K562 (cell line): ENCODE measurements at regions not wholly inside any gene's neighbourhood (a gene's known extent, or its start where the extent isn't known, plus 50 kb on each side); places are given as distances from the start of the nearest gene placed in this dataset.
A peak's percentile ranks its signal among the peaks of the same experiment; 100 is the strongest.

ENCODE experiments used
- ATAC-seq: fragments of 200-7000 bp; cut with Tn5 transposase; 3 replicates; pipeline ENCODE4 v1.9.1; 2020; ENCODE audit warnings: moderate library complexity
- BruUV-seq: library from RNA; stranded (reverse); fragments of 400-500 nt; replicated peaks from 2 replicates; lab custom pipeline; 2021; lab: Mats Ljungman, UMichigan
- CTCF ChIA-PET: fragments of 300-600 bp; formaldehyde crosslinking; extraction: SDS; loops from one replicate; lab custom pipeline; 2021; ENCODE audit warnings: low intra/inter-chr PET ratio; lab: Yijun Ruan, JAX
- POLR2A ChIA-PET: fragments of 300-600, 350-650 bp; sonication (Branson Sonifier 250); formaldehyde crosslinking; extraction: SDS; loops from one replicate; lab custom pipeline; 2021; ENCODE audit warnings: antibody characterized with exemption, inconsistent platforms; lab: Yijun Ruan, JAX
- DNase-seq, 4 experiments: peaks; one replicate each; pipeline versions ENCODE4 v3.0.0 to v3.0.0-alpha.2; 2011 to 2018; ENCODE audit warnings: low spot score in 3 of 4, mixed read lengths in 3 of 4; ENCODE audit errors: extremely low read depth in 1 of 4
- FAIRE-seq: peaks from 2 replicates; lab custom pipeline; 2011; peaks lifted over from hg19 to GRCh38; lab: Jason Lieb, UNC
- H2AFZ ChIP-seq: 2 replicates; pipeline ENCODE4 v1.6.0; 2011; ENCODE audit warnings: low read depth, low read length, control low read depth, inconsistent platforms
- H3K27ac ChIP-seq: fragments of 200-600 bp; 3 replicates; pipeline ENCODE4 v1.8.0; 2011; ENCODE audit warnings: low read depth, mild to moderate bottlenecking, control low read depth, inconsistent platforms, low read length, moderate library complexity, mixed read lengths; ENCODE audit errors: extremely low read depth
- H3K27me3 ChIP-seq, 2 experiments: fragments of 300-600 bp in 1 of 2; 2 replicates in 1 of 2; 3 replicates in 1 of 2; pipeline versions ENCODE4 v1.6.0 to v1.8.0; 2011; ENCODE audit warnings: inconsistent platforms in 2 of 2, low read length in 2 of 2, mild to moderate bottlenecking in 1 of 2, mixed read lengths in 1 of 2, moderate library complexity in 1 of 2; ENCODE audit not compliant: control insufficient read depth in 2 of 2, insufficient read depth in 2 of 2
- H3K36me3 ChIP-seq: fragments of 300-600 bp; 3 replicates; pipeline ENCODE4 v1.8.0; 2011; ENCODE audit warnings: mild to moderate bottlenecking, low read length, inconsistent platforms; ENCODE audit not compliant: control insufficient read depth, insufficient read depth
- H3K4me1 ChIP-seq, 2 experiments: fragments of 200-600 bp in 1 of 2; replicated peaks in 1 of 2; 2 replicates in 1 of 2; 3 replicates in 1 of 2; pipeline versions ENCODE4 v1.5.1 to v1.8.0; 2011; ENCODE audit warnings: inconsistent platforms in 2 of 2, low read length in 2 of 2, mild to moderate bottlenecking in 1 of 2, mixed read lengths in 1 of 2, moderate library complexity in 1 of 2; ENCODE audit not compliant: control insufficient read depth in 2 of 2, insufficient read depth in 2 of 2
- H3K4me2 ChIP-seq: 2 replicates; pipeline ENCODE4 v1.6.1; 2011; ENCODE audit warnings: low read length, control low read depth, inconsistent platforms, mixed read lengths; ENCODE audit not compliant: insufficient read depth
- H3K4me3 ChIP-seq: fragments of 200-600 bp; sonication (generic), shearing (Covaris generic); 2 replicates; pipeline ENCODE4 v1.5.1; 2016; ENCODE audit warnings: control low read depth, inconsistent platforms
- H3K79me2 ChIP-seq: fragments of 200-600 bp; 3 replicates; pipeline ENCODE4 v1.8.0; 2011; ENCODE audit warnings: low read length, inconsistent platforms; ENCODE audit not compliant: control insufficient read depth, insufficient read depth
- H3K9ac ChIP-seq, 2 experiments: 2 replicates each; pipeline versions ENCODE4 v1.6.0 to v1.6.1; 2011; ENCODE audit warnings: low read depth in 2 of 2, low read length in 2 of 2, control low read depth in 1 of 2, inconsistent platforms in 1 of 2, mild to moderate bottlenecking in 1 of 2, mixed read lengths in 1 of 2; ENCODE audit not compliant: insufficient read depth in 1 of 2
- H3K9me1 ChIP-seq: one replicate; pipeline ENCODE4 v1.6.0; 2011; ENCODE audit warnings: inconsistent platforms, mild to moderate bottlenecking, low read length, moderate library complexity; ENCODE audit not compliant: control insufficient read depth, insufficient read depth
- H3K9me3 ChIP-seq: replicated peaks from 2 replicates; pipeline ENCODE4 v1.5.1; 2011; ENCODE audit warnings: low read depth, low read length, inconsistent platforms; ENCODE audit not compliant: control insufficient read depth, insufficient read depth
- H4K20me1 ChIP-seq: replicated peaks from 2 replicates; pipeline ENCODE4 v1.6.1; 2011; ENCODE audit warnings: low read length, inconsistent platforms, mixed read lengths; ENCODE audit not compliant: control insufficient read depth, insufficient read depth
- BHLHE40 ChIP-seq: IDR thresholded peaks from 2 replicates; pipeline ENCODE4 v1.6.1; 2011; ENCODE audit warnings: low read length, improper control_type of control experiment
- FOXA3 ChIP-seq, 2 experiments: fragments of 450-650 bp in 1 of 2; sonication (generic) in 1 of 2; formaldehyde crosslinking; IDR thresholded peaks in 1 of 2; conservative IDR thresholded peaks in 1 of 2; 2 replicates each; pipeline versions ENCODE4 v1.4.0 to v1.8.0; 2020 to 2022; ENCODE audit warnings: mild to moderate bottlenecking in 2 of 2, missing genetic modification reagents in 1 of 2
- FOXK2 ChIP-seq, 2 experiments: fragments of 450-650 bp; IDR thresholded peaks in 1 of 2; conservative IDR thresholded peaks in 1 of 2; 2 replicates each; pipeline ENCODE4 v1.6.1; 2016; ENCODE audit warnings: low read depth in 2 of 2, mild to moderate bottlenecking in 1 of 2
- MBD2 ChIP-seq: sonication (generic); IDR thresholded peaks from 2 replicates; pipeline ENCODE4 v1.6.1; 2016; ENCODE audit warnings: low read depth, borderline replicate concordance
- POU5F1 ChIP-seq: fragments of 150-350 bp; IDR thresholded peaks from 2 replicates; pipeline ENCODE4 v1.6.1; 2014; ENCODE audit warnings: borderline replicate concordance, low read length, low read depth, mild to moderate bottlenecking; ENCODE audit not compliant: partially characterized antibody
- STAT5B ChIP-seq: fragments of 250-450 bp; sonication (Bioruptor Pico); IDR thresholded peaks from 2 replicates; pipeline ENCODE4 v1.8.0; 2021; ENCODE audit warnings: mild to moderate bottlenecking, inconsistent platforms
- ZNF766 ChIP-seq: fragments of 200-800 bp; sonication (Bioruptor generic); conservative IDR thresholded peaks from 2 replicates; pipeline ENCODE4 v1.6.1; 2016; ENCODE audit warnings: missing genetic modification characterization, missing compliant biosample characterization
- WGBS: fragments of 100-300 bp; shearing (Covaris generic); methylation state at CpG from one replicate; pipeline ENCODE4 v1.1.6; 2016; ENCODE audit warnings: low coverage, mixed read lengths; ENCODE audit not compliant: insufficient coverage; ENCODE audit errors: missing lambda C conversion rate; 5-methylcytosine and 5-hydroxymethylcytosine counted together
- in situ Hi-C: fragments of 300-500 bp; cut with MboI; formaldehyde crosslinking; loops from 4 replicates; pipeline ENCODE4 v1.15.0; 2018; ENCODE audit warnings: inconsistent platforms, mixed read lengths
- intact Hi-C: fragments of 100-400 bp; cut with micrococcal nuclease; formaldehyde crosslinking; loops from 2 replicates; pipeline ENCODE4 v1.14.2; 2022
- TF ChIP-seq, protein P1 (sequence below): IDR thresholded peaks from 2 replicates; pipeline ENCODE4 v1.6.1; 2011; ENCODE audit not compliant: insufficient read length; ENCODE audit errors: extremely low read depth
- TF ChIP-seq, protein P2 (sequence below): fragments of 250-450 bp; sonication (Bioruptor Pico); IDR thresholded peaks from 2 replicates; pipeline ENCODE4 v1.4.0; 2020; ENCODE audit warnings: mild to moderate bottlenecking
- TF ChIP-seq, protein P3 (sequence below): fragments of 450-650 bp; IDR thresholded peaks from 2 replicates; pipeline ENCODE4 v1.6.1; 2017; ENCODE audit warnings: antibody characterized with exemption, mild to moderate bottlenecking
- TF ChIP-seq, protein P4 (sequence below): fragments of 450-650 bp; IDR thresholded peaks from 2 replicates; pipeline ENCODE4 v1.6.1; 2016

DNA sequence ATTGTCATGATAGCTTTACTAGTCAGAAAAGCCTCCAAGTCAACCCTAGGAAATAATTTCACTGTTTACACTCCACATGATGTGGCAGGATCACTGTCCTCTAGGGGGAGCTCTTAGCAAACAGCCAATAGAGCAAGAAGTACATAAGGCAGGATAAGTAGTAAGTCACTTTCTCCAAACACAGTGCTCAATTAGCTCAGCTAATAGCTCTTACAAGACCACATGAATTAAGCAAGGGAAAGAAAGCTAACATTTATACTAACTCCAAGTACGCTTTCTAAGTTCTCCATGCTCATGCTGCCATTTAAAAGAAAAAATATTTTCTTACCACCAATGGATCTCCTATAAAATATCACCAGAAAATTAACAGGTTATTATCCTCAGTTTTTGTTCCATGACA is 66.9 kb upstream of the LRIF1 start (continued):
- TF ChIP-seq, protein P1, sequence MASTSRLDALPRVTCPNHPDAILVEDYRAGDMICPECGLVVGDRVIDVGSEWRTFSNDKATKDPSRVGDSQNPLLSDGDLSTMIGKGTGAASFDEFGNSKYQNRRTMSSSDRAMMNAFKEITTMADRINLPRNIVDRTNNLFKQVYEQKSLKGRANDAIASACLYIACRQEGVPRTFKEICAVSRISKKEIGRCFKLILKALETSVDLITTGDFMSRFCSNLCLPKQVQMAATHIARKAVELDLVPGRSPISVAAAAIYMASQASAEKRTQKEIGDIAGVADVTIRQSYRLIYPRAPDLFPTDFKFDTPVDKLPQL: no peak
- TF ChIP-seq BHLHE40 (no peak), FOXA3 (CRISPR knock-in tag; conservative IDR thresholded peaks at IDR 0.05 in 1 of 2, IDR thresholded peaks at IDR 0.05 in 1 of 2) (peak; percentile 78 to 84)

DNA sequence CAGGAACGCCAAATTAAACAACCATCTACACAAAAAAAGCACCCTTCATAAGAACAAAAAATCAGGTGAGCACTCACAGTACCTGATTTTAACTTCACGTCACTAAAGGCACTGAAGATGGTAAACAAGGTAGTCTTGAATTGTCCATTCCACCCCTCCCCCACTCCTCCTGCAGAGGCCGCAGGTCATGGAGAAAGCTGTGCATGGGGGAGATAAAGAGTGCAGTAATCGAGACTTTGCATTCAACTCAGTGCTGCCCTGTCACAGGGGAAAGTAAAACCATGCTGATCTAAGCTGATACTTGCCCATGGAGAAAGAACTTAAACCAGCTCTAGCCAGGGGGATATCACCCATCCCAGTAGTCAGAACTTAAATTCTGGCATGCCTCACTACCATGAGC is 61.4 kb upstream of the LRIF1 start:
- Histone ChIP-seq H2AFZ (no peak overlapping the region), H3K27me3 (no peaks in the 10 kb centered on the region), H3K79me2 (no peaks in the 10 kb centered on the region), H3K27ac (no peak overlapping the region), H3K36me3 (no peaks in the 10 kb centered on the region), H4K20me1 (no peaks in the 10 kb centered on the region), H3K4me1 (peaks cover 0 to 12% of the 10 kb centered on the region in 2 experiments; a peak in 3 of 5 replicates), H3K4me2 (no peak overlapping the region), H3K9me1 (no peaks in the 10 kb centered on the region), H3K9ac (no peak overlapping the region), H3K4me3 (no peak overlapping the region), H3K9me3 (no peaks in the 10 kb centered on the region)
- ATAC-seq (peak; percentile 95), FAIRE-seq (peak; percentile 67), DNase-seq (peak in 2 of 4 experiments; percentile 34 to 80)
- in situ Hi-C loops (no loop called here), intact Hi-C loops (no loop called here)
- CTCF ChIA-PET: no interaction called here
- WGBS: 0% methylated on average over 4 of the region's 4 CpGs
- POLR2A ChIA-PET: interaction anchor here (0.8 to 1.1 kb wide), 4 partner anchors 10 to 203 kb away, joined by 3 to 5 read pairs (median 4); no protein-coding TSS in a partner anchor
- BruUV-seq: no TSS peak
- TF ChIP-seq POU5F1 (no peak), FOXK2 (conservative IDR thresholded peaks at IDR 0.05 in 1 of 2, IDR thresholded peaks at IDR 0.05 in 1 of 2; ENCODE audit: low read depth in 2 of 2) (peak; percentile 79 to 86), STAT5B (CRISPR knock-in tag) (no peak), ZNF766 (CRISPR knock-in tag) (no peak), MBD2 (no peak)
- TF ChIP-seq, protein P2, sequence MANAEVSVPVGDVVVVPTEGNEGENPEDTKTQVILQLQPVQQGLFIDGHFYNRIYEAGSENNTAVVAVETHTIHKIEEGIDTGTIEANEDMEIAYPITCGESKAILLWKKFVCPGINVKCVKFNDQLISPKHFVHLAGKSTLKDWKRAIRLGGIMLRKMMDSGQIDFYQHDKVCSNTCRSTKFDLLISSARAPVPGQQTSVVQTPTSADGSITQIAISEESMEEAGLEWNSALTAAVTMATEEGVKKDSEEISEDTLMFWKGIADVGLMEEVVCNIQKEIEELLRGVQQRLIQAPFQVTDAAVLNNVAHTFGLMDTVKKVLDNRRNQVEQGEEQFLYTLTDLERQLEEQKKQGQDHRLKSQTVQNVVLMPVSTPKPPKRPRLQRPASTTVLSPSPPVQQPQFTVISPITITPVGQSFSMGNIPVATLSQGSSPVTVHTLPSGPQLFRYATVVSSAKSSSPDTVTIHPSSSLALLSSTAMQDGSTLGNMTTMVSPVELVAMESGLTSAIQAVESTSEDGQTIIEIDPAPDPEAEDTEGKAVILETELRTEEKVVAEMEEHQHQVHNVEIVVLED (CRISPR knock-in tag): no peak
- TF ChIP-seq, protein P3, sequence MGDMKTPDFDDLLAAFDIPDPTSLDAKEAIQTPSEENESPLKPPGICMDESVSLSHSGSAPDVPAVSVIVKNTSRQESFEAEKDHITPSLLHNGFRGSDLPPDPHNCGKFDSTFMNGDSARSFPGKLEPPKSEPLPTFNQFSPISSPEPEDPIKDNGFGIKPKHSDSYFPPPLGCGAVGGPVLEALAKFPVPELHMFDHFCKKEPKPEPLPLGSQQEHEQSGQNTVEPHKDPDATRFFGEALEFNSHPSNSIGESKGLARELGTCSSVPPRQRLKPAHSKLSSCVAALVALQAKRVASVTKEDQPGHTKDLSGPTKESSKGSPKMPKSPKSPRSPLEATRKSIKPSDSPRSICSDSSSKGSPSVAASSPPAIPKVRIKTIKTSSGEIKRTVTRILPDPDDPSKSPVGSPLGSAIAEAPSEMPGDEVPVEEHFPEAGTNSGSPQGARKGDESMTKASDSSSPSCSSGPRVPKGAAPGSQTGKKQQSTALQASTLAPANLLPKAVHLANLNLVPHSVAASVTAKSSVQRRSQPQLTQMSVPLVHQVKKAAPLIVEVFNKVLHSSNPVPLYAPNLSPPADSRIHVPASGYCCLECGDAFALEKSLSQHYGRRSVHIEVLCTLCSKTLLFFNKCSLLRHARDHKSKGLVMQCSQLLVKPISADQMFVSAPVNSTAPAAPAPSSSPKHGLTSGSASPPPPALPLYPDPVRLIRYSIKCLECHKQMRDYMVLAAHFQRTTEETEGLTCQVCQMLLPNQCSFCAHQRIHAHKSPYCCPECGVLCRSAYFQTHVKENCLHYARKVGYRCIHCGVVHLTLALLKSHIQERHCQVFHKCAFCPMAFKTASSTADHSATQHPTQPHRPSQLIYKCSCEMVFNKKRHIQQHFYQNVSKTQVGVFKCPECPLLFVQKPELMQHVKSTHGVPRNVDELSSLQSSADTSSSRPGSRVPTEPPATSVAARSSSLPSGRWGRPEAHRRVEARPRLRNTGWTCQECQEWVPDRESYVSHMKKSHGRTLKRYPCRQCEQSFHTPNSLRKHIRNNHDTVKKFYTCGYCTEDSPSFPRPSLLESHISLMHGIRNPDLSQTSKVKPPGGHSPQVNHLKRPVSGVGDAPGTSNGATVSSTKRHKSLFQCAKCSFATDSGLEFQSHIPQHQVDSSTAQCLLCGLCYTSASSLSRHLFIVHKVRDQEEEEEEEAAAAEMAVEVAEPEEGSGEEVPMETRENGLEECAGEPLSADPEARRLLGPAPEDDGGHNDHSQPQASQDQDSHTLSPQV: no peak
- TF ChIP-seq, protein P4, sequence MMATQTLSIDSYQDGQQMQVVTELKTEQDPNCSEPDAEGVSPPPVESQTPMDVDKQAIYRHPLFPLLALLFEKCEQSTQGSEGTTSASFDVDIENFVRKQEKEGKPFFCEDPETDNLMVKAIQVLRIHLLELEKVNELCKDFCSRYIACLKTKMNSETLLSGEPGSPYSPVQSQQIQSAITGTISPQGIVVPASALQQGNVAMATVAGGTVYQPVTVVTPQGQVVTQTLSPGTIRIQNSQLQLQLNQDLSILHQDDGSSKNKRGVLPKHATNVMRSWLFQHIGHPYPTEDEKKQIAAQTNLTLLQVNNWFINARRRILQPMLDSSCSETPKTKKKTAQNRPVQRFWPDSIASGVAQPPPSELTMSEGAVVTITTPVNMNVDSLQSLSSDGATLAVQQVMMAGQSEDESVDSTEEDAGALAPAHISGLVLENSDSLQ: no peak
